K562 (cell line): ENCODE measurements at regions not wholly inside any gene's neighbourhood (a gene's known extent, or its start where the extent isn't known, plus 50 kb on each side); places are given as distances from the start of the nearest gene placed in this dataset.

Source experiments
- ATAC-seq: fragments of 200-7000 bp; cut with Tn5 transposase; 3 replicates; pipeline ENCODE4 v1.9.1; 2020; ENCODE audit warnings: moderate library complexity
- BruUV-seq: library from RNA; stranded (reverse); fragments of 400-500 nt; replicated peaks from 2 replicates; lab custom pipeline; 2021; lab: Mats Ljungman, UMichigan
- CTCF ChIA-PET: fragments of 300-600 bp; formaldehyde crosslinking; extraction: SDS; loops from one replicate; lab custom pipeline; 2021; ENCODE audit warnings: low intra/inter-chr PET ratio; lab: Yijun Ruan, JAX
- POLR2A ChIA-PET: fragments of 300-600, 350-650 bp; sonication (Branson Sonifier 250); formaldehyde crosslinking; extraction: SDS; loops from one replicate; lab custom pipeline; 2021; ENCODE audit warnings: antibody characterized with exemption, inconsistent platforms; lab: Yijun Ruan, JAX
- DNase-seq, 4 experiments: peaks; one replicate each; pipeline versions ENCODE4 v3.0.0 to v3.0.0-alpha.2; 2011 to 2018; ENCODE audit warnings: low spot score in 3 of 4, mixed read lengths in 3 of 4; ENCODE audit errors: extremely low read depth in 1 of 4
- FAIRE-seq: peaks from 2 replicates; lab custom pipeline; 2011; peaks lifted over from hg19 to GRCh38; lab: Jason Lieb, UNC
- H2AFZ ChIP-seq: 2 replicates; pipeline ENCODE4 v1.6.0; 2011; ENCODE audit warnings: low read depth, low read length, control low read depth, inconsistent platforms
- H3K27ac ChIP-seq: fragments of 200-600 bp; 3 replicates; pipeline ENCODE4 v1.8.0; 2011; ENCODE audit warnings: low read depth, mild to moderate bottlenecking, control low read depth, inconsistent platforms, low read length, moderate library complexity, mixed read lengths; ENCODE audit errors: extremely low read depth
- H3K27me3 ChIP-seq, 2 experiments: fragments of 300-600 bp in 1 of 2; 2 replicates in 1 of 2; 3 replicates in 1 of 2; pipeline versions ENCODE4 v1.6.0 to v1.8.0; 2011; ENCODE audit warnings: inconsistent platforms in 2 of 2, low read length in 2 of 2, mild to moderate bottlenecking in 1 of 2, mixed read lengths in 1 of 2, moderate library complexity in 1 of 2; ENCODE audit not compliant: control insufficient read depth in 2 of 2, insufficient read depth in 2 of 2
- H3K36me3 ChIP-seq: fragments of 300-600 bp; 3 replicates; pipeline ENCODE4 v1.8.0; 2011; ENCODE audit warnings: mild to moderate bottlenecking, low read length, inconsistent platforms; ENCODE audit not compliant: control insufficient read depth, insufficient read depth
- H3K4me1 ChIP-seq, 2 experiments: fragments of 200-600 bp in 1 of 2; replicated peaks in 1 of 2; 2 replicates in 1 of 2; 3 replicates in 1 of 2; pipeline versions ENCODE4 v1.5.1 to v1.8.0; 2011; ENCODE audit warnings: inconsistent platforms in 2 of 2, low read length in 2 of 2, mild to moderate bottlenecking in 1 of 2, mixed read lengths in 1 of 2, moderate library complexity in 1 of 2; ENCODE audit not compliant: control insufficient read depth in 2 of 2, insufficient read depth in 2 of 2
- H3K4me2 ChIP-seq: 2 replicates; pipeline ENCODE4 v1.6.1; 2011; ENCODE audit warnings: low read length, control low read depth, inconsistent platforms, mixed read lengths; ENCODE audit not compliant: insufficient read depth
- H3K4me3 ChIP-seq: fragments of 200-600 bp; sonication (generic), shearing (Covaris generic); 2 replicates; pipeline ENCODE4 v1.5.1; 2016; ENCODE audit warnings: control low read depth, inconsistent platforms
- H3K79me2 ChIP-seq: fragments of 200-600 bp; 3 replicates; pipeline ENCODE4 v1.8.0; 2011; ENCODE audit warnings: low read length, inconsistent platforms; ENCODE audit not compliant: control insufficient read depth, insufficient read depth
- H3K9ac ChIP-seq, 2 experiments: 2 replicates each; pipeline versions ENCODE4 v1.6.0 to v1.6.1; 2011; ENCODE audit warnings: low read depth in 2 of 2, low read length in 2 of 2, control low read depth in 1 of 2, inconsistent platforms in 1 of 2, mild to moderate bottlenecking in 1 of 2, mixed read lengths in 1 of 2; ENCODE audit not compliant: insufficient read depth in 1 of 2
- H3K9me1 ChIP-seq: one replicate; pipeline ENCODE4 v1.6.0; 2011; ENCODE audit warnings: inconsistent platforms, mild to moderate bottlenecking, low read length, moderate library complexity; ENCODE audit not compliant: control insufficient read depth, insufficient read depth
- H3K9me3 ChIP-seq: replicated peaks from 2 replicates; pipeline ENCODE4 v1.5.1; 2011; ENCODE audit warnings: low read depth, low read length, inconsistent platforms; ENCODE audit not compliant: control insufficient read depth, insufficient read depth
- H4K20me1 ChIP-seq: replicated peaks from 2 replicates; pipeline ENCODE4 v1.6.1; 2011; ENCODE audit warnings: low read length, inconsistent platforms, mixed read lengths; ENCODE audit not compliant: control insufficient read depth, insufficient read depth
- BCOR ChIP-seq: fragments of 450-650 bp; IDR thresholded peaks from 2 replicates; pipeline ENCODE4 v1.6.1; 2016
- BDP1 ChIP-seq: IDR thresholded peaks from 3 replicates; pipeline ENCODE4 v1.6.1; 2011; ENCODE audit not compliant: insufficient read length, insufficient read depth
- BRCA1 ChIP-seq, 2 experiments: fragments of 450-650 bp in 1 of 2; sonication (generic) in 1 of 2; formaldehyde crosslinking in 1 of 2; IDR thresholded peaks; 2 replicates each; pipeline versions ENCODE4 v1.5.0 to v1.6.1; 2017 to 2020; ENCODE audit warnings: mild to moderate bottlenecking in 1 of 2, missing genetic modification reagents in 1 of 2
- EZH2 ChIP-seq: IDR thresholded peaks from 2 replicates; pipeline ENCODE4 v1.6.1; 2012; ENCODE audit warnings: low read depth, mild to moderate bottlenecking, inconsistent platforms, low read length, borderline replicate concordance
- PRMT5 ChIP-seq: sonication (generic); formaldehyde crosslinking; IDR thresholded peaks from 2 replicates; pipeline ENCODE4 v1.5.0; 2020; ENCODE audit warnings: missing genetic modification reagents
- RFX1 ChIP-seq: fragments of 450-650 bp; IDR thresholded peaks from 2 replicates; pipeline ENCODE4 v1.6.1; 2016; ENCODE audit warnings: mild to moderate bottlenecking, moderate library complexity
- ZNF586 ChIP-seq: fragments of 450-650 bp; formaldehyde crosslinking; conservative IDR thresholded peaks from 2 replicates; pipeline ENCODE4 v1.4.0; 2020; ENCODE audit warnings: mild to moderate bottlenecking, moderate library complexity
- ZNF778 ChIP-seq: fragments of 450-650 bp; formaldehyde crosslinking; IDR thresholded peaks from 2 replicates; pipeline ENCODE4 v1.4.0; 2020; ENCODE audit warnings: mild to moderate bottlenecking, moderate library complexity
- WGBS: fragments of 100-300 bp; shearing (Covaris generic); methylation state at CpG from one replicate; pipeline ENCODE4 v1.1.6; 2016; ENCODE audit warnings: low coverage, mixed read lengths; ENCODE audit not compliant: insufficient coverage; ENCODE audit errors: missing lambda C conversion rate; 5-methylcytosine and 5-hydroxymethylcytosine counted together
- in situ Hi-C: fragments of 300-500 bp; cut with MboI; formaldehyde crosslinking; loops from 4 replicates; pipeline ENCODE4 v1.15.0; 2018; ENCODE audit warnings: inconsistent platforms, mixed read lengths
- intact Hi-C: fragments of 100-400 bp; cut with micrococcal nuclease; formaldehyde crosslinking; loops from 2 replicates; pipeline ENCODE4 v1.14.2; 2022
- TF ChIP-seq, protein P1 (sequence below): sonication (generic); formaldehyde crosslinking; IDR thresholded peaks from 2 replicates; pipeline ENCODE4 v1.8.0; 2022; ENCODE audit warnings: mild to moderate bottlenecking, missing genetic modification reagents, borderline replicate concordance
- TF ChIP-seq, protein P2 (sequence below): fragments of 250-450 bp; sonication (Bioruptor Pico); IDR thresholded peaks from 2 replicates; pipeline ENCODE4 v1.8.0; 2021; ENCODE audit warnings: moderate library complexity, mild to moderate bottlenecking, inconsistent platforms
- TF ChIP-seq, protein P3 (sequence below): fragments of 450-650 bp; IDR thresholded peaks from 2 replicates; pipeline ENCODE4 v1.6.1; 2016

DNA sequence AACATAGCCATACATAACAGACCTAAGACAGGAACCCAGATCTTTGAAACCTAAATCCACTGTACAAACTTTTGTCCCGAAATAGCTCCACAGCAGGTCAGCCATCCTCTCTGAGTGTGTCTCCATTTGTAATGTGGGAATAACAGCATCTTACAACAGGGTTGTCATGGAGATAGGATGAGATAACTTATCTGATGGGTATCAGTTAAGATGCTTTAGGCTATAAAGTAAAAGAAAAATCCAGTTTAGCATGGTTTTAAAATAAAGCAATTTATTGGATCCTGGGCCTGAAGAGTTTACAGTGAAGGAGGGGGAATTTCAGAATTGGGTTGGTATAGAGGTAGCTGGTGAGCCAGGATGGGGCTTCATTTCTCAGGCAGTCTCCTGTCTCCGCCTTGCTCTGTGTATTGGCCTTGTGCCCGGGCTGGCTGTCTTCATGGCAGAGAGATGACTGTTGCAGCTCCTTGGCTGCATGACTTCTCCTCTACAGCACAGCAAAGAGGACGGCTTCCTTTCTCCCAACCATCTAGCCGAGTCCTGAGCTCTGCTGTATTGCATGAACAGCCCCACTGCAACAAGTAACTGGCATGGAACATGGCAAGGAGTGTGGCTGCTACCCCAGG, 131.9 kb upstream of the PROK2 start:
- no peak for FAIRE-seq
- no peaks in the 10 kb centered on the region for H3K9me1 ChIP-seq
- ChIA-PET CTCF (no interaction called here), POLR2A (no interaction called here)
- H3K9me3 ChIP-seq: no peaks in the 10 kb centered on the region; the same call in 1 of the 2 replicates
- H3K4me1 ChIP-seq: peaks cover 0 to 24% of the 10 kb centered on the region in 2 experiments; a peak in 2 of 5 replicates
- no peak overlapping the region for H3K4me2 ChIP-seq
- DNase-seq: no peak
- H3K4me3 ChIP-seq: no peak overlapping the region
- H3K27ac ChIP-seq: no peak overlapping the region
- in situ Hi-C loops: no loop called here
- TF ChIP-seq RFX1 (peak; percentile 53), BCOR (no peak)
- H3K36me3 ChIP-seq: no peaks in the 10 kb centered on the region
- no peak overlapping the region for H3K9ac ChIP-seq
- WGBS: 24% methylated on average over 5 of the region's 5 CpGs
- peaks cover 2 to 21% of the 10 kb centered on the region in 2 experiments; a peak in 2 of 5 replicates for H3K27me3 ChIP-seq
- no peaks in the 10 kb centered on the region for H3K79me2 ChIP-seq
- no TSS peak for BruUV-seq
- no peaks in the 10 kb centered on the region for H4K20me1 ChIP-seq
- no peak for ATAC-seq
- no peak overlapping the region for H2AFZ ChIP-seq
- intact Hi-C loops: no loop called here

DNA sequence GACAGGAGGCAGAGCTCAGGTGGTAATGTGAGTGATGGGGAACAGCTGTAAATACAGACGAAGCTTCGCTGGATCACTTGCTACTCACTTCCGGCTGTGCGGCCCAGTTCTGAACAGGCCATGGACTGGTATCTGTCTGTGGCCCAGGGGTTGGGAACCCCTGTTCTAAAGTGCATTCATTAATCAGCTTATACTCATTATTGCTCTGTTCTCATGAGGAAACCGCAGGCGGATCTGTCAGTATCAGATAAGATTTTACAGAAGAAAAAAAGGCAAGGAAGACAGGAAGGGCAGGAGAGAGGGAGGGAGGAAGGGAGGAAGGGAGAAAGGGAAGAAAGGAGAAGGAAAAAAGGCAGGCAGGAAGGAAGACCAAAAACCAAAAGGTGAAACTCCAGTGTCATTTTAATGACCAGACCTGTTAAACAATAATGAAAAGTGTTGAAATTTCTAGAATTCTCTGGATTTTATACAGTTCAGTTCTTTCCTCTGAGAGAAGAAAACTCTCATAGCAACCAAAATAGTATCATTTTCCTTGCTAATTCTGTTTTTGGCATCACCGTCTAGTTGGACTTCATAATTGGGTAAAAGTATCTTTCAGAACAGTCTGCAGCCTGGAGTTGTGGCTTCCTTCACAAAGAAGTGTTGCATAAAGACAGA, 128.0 kb upstream of the PROK2 start:
- intact Hi-C loops (no loop called here), in situ Hi-C loops (no loop called here)
- H3K79me2 ChIP-seq: no peaks in the 10 kb centered on the region
- no peaks in the 10 kb centered on the region for H3K9me1 ChIP-seq
- BruUV-seq: no TSS peak
- ChIA-PET CTCF (no interaction called here), POLR2A (interaction anchor here (1.1 to 1.3 kb wide), 2 partner anchors 18 to 26 kb away, joined by 3 read pairs; no protein-coding TSS in a partner anchor)
- H3K9me3 ChIP-seq: no peaks in the 10 kb centered on the region; the same call in 1 of the 2 replicates
- H3K36me3 ChIP-seq: no peaks in the 10 kb centered on the region
- WGBS: 5% methylated on average over 7 of the region's 7 CpGs
- peak; percentile 18 to 61 (median 26) for DNase-seq
- peaks cover 2 to 26% of the 10 kb centered on the region in 2 experiments; a peak in 3 of 5 replicates for H3K4me1 ChIP-seq
- H3K4me2 ChIP-seq: peak overlapping the region; percentile 23; the same call in 1 of the 2 replicates
- H3K9ac ChIP-seq: no peak overlapping the region
- peaks cover 0 to 7% of the 10 kb centered on the region in 2 experiments; a peak in 1 of 5 replicates for H3K27me3 ChIP-seq
- H2AFZ ChIP-seq: no peak overlapping the region
- H3K27ac ChIP-seq: no peak overlapping the region
- peak; percentile 84 for FAIRE-seq
- ATAC-seq: peak; percentile 82
- no peaks in the 10 kb centered on the region for H4K20me1 ChIP-seq
- H3K4me3 ChIP-seq: no peak overlapping the region
- TF ChIP-seq EZH2 (no peak), PRMT5 (no peak), BDP1 (no peak), BCOR (no peak), ZNF586 (CRISPR knock-in tag) (no peak), ZNF778 (no peak), BRCA1 (IDR thresholded peaks at IDR 0.05) (no peak), BRCA1 (CRISPR knock-in tag; IDR thresholded peaks at IDR 0.05) (no peak)
- TF ChIP-seq, protein P1, sequence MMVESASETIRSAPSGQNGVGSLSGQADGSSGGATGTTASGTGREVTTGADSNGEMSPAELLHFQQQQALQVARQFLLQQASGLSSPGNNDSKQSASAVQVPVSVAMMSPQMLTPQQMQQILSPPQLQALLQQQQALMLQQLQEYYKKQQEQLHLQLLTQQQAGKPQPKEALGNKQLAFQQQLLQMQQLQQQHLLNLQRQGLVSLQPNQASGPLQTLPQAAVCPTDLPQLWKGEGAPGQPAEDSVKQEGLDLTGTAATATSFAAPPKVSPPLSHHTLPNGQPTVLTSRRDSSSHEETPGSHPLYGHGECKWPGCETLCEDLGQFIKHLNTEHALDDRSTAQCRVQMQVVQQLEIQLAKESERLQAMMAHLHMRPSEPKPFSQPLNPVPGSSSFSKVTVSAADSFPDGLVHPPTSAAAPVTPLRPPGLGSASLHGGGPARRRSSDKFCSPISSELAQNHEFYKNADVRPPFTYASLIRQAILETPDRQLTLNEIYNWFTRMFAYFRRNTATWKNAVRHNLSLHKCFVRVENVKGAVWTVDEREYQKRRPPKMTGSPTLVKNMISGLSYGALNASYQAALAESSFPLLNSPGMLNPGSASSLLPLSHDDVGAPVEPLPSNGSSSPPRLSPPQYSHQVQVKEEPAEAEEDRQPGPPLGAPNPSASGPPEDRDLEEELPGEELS: no peak
- TF ChIP-seq, protein P2, sequence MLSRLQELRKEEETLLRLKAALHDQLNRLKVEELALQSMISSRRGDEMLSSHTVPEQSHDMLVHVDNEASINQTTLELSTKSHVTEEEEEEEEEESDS (CRISPR knock-in tag): no peak
- TF ChIP-seq, protein P3, sequence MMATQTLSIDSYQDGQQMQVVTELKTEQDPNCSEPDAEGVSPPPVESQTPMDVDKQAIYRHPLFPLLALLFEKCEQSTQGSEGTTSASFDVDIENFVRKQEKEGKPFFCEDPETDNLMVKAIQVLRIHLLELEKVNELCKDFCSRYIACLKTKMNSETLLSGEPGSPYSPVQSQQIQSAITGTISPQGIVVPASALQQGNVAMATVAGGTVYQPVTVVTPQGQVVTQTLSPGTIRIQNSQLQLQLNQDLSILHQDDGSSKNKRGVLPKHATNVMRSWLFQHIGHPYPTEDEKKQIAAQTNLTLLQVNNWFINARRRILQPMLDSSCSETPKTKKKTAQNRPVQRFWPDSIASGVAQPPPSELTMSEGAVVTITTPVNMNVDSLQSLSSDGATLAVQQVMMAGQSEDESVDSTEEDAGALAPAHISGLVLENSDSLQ: peak; percentile 40
